A549 (cell line): ENCODE measurements at regions not wholly inside any gene's neighbourhood (a gene's known extent, or its start where the extent isn't known, plus 50 kb on each side); places are given as distances from the start of the nearest gene placed in this dataset.

Source experiments
- ATAC-seq, 2 experiments: fragments of 200-7000 bp in 1 of 2; fragments of >200 bp in 1 of 2; cut with Nextera tagmentation in 1 of 2; cut with Tn5 transposase in 1 of 2; 3 replicates each; pipeline versions ENCODE4 v1.8.0 to v1.9.1; 2018 to 2020; ENCODE audit warnings: mild to moderate bottlenecking in 1 of 2, moderate library complexity in 1 of 2
- CTCF ChIA-PET: fragments of 300-600 bp; sonication (Branson Sonifier 250); formaldehyde crosslinking; extraction: SDS; loops from one replicate; lab custom pipeline; 2021; ENCODE audit warnings: antibody characterized with exemption, inconsistent platforms; lab: Yijun Ruan, JAX
- POLR2A ChIA-PET: fragments of 350-600 bp; formaldehyde crosslinking; extraction: SDS; loops from one replicate; lab custom pipeline; 2021; ENCODE audit warnings: antibody characterized with exemption, inconsistent platforms; lab: Yijun Ruan, JAX
- DNase-seq, 2 experiments: peaks; one replicate each; pipeline versions ENCODE4 v3.0.0 to v3.0.0-alpha.2; 2011 to 2016; ENCODE audit warnings: low read depth in 1 of 2, low spot score in 1 of 2
- FAIRE-seq: peaks from 2 replicates; lab custom pipeline; 2011; peaks lifted over from hg19 to GRCh38; lab: Jason Lieb, UNC
- H3K27ac ChIP-seq, 2 experiments: fragments of >200 bp; sonication (Bioruptor Twin); formaldehyde crosslinking; 3 replicates each; pipeline ENCODE4 v1.5.1; 2016 to 2017
- H3K4me1 ChIP-seq: fragments of >200 bp; sonication (Bioruptor Twin); formaldehyde crosslinking; 3 replicates; pipeline ENCODE4 v1.6.1; 2016
- H3K4me2 ChIP-seq: fragments of >200 bp; sonication (Bioruptor Twin); formaldehyde crosslinking; 3 replicates; pipeline ENCODE4 v1.6.1; 2016
- H3K4me3 ChIP-seq: fragments of >200 bp; sonication (Bioruptor Twin); formaldehyde crosslinking; 3 replicates; pipeline ENCODE4 v1.5.1; 2016
- H3K9me3 ChIP-seq: fragments of >200 bp; sonication (Bioruptor Twin); formaldehyde crosslinking; 3 replicates; pipeline ENCODE4 v1.6.1; 2016
- CBX2 ChIP-seq: fragments of 200-600 bp; sonication (generic); IDR thresholded peaks from 2 replicates; pipeline ENCODE4 v1.6.1; 2016; ENCODE audit warnings: low read depth, mild to moderate bottlenecking, borderline replicate concordance
- CEBPB ChIP-seq, 2 experiments: fragments of >200 bp in 1 of 2; sonication (Bioruptor Twin) in 1 of 2; formaldehyde crosslinking in 1 of 2; IDR thresholded peaks; 2 replicates each; pipeline ENCODE4 v1.6.1; 2012 to 2016
- CHD2 ChIP-seq: fragments of 150-350 bp; IDR thresholded peaks from 2 replicates; pipeline ENCODE4 v1.6.1; 2014; ENCODE audit warnings: low read length; ENCODE audit not compliant: partially characterized antibody
- EHF ChIP-seq: fragments of 250-450 bp; sonication (Bioruptor Pico); IDR thresholded peaks from 2 replicates; pipeline ENCODE4 v1.5.0; 2020; ENCODE audit warnings: mild to moderate bottlenecking
- EHMT2 ChIP-seq: fragments of 200-600 bp; sonication (generic); IDR thresholded peaks from 2 replicates; pipeline ENCODE4 v1.6.1; 2016; ENCODE audit warnings: antibody characterized with exemption, low read depth, mild to moderate bottlenecking, moderate library complexity
- HOXA7 ChIP-seq: fragments of 250-450 bp; sonication (Bioruptor Pico); IDR thresholded peaks from 2 replicates; pipeline ENCODE4 v1.5.0; 2020; ENCODE audit warnings: mild to moderate bottlenecking, moderate library complexity
- JUN ChIP-seq, 2 experiments: fragments of >200 bp; sonication (Bioruptor Twin); formaldehyde crosslinking; IDR thresholded peaks; 2 replicates in 1 of 2; 3 replicates in 1 of 2; pipeline ENCODE4 v1.6.1; 2016 to 2017
- JUNB ChIP-seq: fragments of >200 bp; sonication (Bioruptor Twin); formaldehyde crosslinking; IDR thresholded peaks from 2 replicates; pipeline ENCODE4 v1.6.1; 2016
- RAD21 ChIP-seq, 2 experiments: fragments of >200 bp in 1 of 2; sonication (Bioruptor Twin) in 1 of 2; formaldehyde crosslinking in 1 of 2; IDR thresholded peaks in 1 of 2; conservative IDR thresholded peaks in 1 of 2; 2 replicates in 1 of 2; 3 replicates in 1 of 2; pipeline ENCODE4 v1.6.1; 2012 to 2018; ENCODE audit warnings: inconsistent platforms in 1 of 2
- RARB ChIP-seq: fragments of 250-450 bp; sonication (Bioruptor Pico); IDR thresholded peaks from 2 replicates; pipeline ENCODE4 v1.8.0; 2021; ENCODE audit warnings: mild to moderate bottlenecking, moderate library complexity
- RCOR1 ChIP-seq: fragments of 150-350 bp; IDR thresholded peaks from 2 replicates; pipeline ENCODE4 v1.6.1; 2014; ENCODE audit warnings: antibody characterized with exemption, low read length, low read depth
- RFX5 ChIP-seq: fragments of 450-650 bp; IDR thresholded peaks from 2 replicates; pipeline ENCODE4 v1.7.1; 2014; ENCODE audit warnings: antibody characterized with exemption, mild to moderate bottlenecking, moderate library complexity
- TP53 ChIP-seq: fragments of 250-450 bp; sonication (Bioruptor Pico); IDR thresholded peaks from 2 replicates; pipeline ENCODE4 v1.5.0; 2021; ENCODE audit warnings: mild to moderate bottlenecking, moderate library complexity
- ZC3H11A ChIP-seq: fragments of 450-650 bp; IDR thresholded peaks from 2 replicates; pipeline ENCODE4 v1.6.1; 2014; ENCODE audit warnings: antibody characterized with exemption, mild to moderate bottlenecking
- ZNF302 ChIP-seq: fragments of 250-450 bp; sonication (Bioruptor Pico); IDR thresholded peaks from 2 replicates; pipeline ENCODE4 v1.9.0; 2021; ENCODE audit warnings: inconsistent platforms, mild to moderate bottlenecking, moderate library complexity
- ZSCAN20 ChIP-seq: fragments of 250-450 bp; sonication (Bioruptor Pico); IDR thresholded peaks from 2 replicates; pipeline ENCODE4 v1.8.0; 2022; ENCODE audit warnings: mild to moderate bottlenecking, moderate library complexity
- WGBS: methylation state at CpG from one replicate; pipeline ENCODE4 v1.1.6; 2017; ENCODE audit errors: missing lambda C conversion rate; 5-methylcytosine and 5-hydroxymethylcytosine counted together
- TF ChIP-seq, protein P1 (sequence below): fragments of 200-600 bp; sonication (generic); IDR thresholded peaks from 2 replicates; pipeline ENCODE4 v1.6.1; 2016; ENCODE audit warnings: antibody characterized with exemption, mild to moderate bottlenecking, moderate library complexity
- TF ChIP-seq, protein P2 (sequence below): fragments of >200 bp; sonication (Bioruptor Twin); formaldehyde crosslinking; IDR thresholded peaks from 3 replicates; pipeline ENCODE4 v1.6.1; 2016
- TF ChIP-seq, protein P3 (sequence below): fragments of >200 bp; sonication (Bioruptor Twin); formaldehyde crosslinking; IDR thresholded peaks from 2 replicates; pipeline ENCODE4 v1.6.1; 2016
- TF ChIP-seq, protein P4 (sequence below): IDR thresholded peaks from 2 replicates; pipeline ENCODE4 v1.6.1; 2012

DNA sequence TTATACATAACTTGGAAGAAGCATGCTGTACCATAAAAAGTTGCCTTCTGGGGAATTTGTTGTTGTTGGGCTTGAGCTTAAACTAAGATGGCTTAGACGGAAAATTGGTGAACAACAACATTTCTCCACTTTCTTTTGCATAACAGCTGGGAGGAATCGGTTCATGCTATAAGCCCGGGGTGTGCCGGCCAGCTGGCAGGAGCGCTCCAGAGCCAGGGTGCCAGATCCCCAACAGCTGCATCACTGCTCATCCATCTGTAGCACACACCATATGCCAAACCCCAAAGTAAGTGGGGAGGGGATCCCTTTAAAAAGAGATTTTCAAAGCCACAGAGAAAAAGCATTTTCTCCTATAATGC is 419.5 kb upstream of the ARGLU1 start:
- Histone ChIP-seq H3K4me2 (no peak overlapping the region), H3K4me3 (no peak overlapping the region), H3K9me3 (no peaks in the 10 kb centered on the region), H3K27ac (no peak overlapping the region), H3K4me1 (no peaks in the 10 kb centered on the region)
- DNase-seq (no peak), ATAC-seq (no peak), FAIRE-seq (no peak)
- CTCF ChIA-PET: no interaction called here
- no peak for TF ChIP-seq RCOR1
- TF ChIP-seq JUNB: no peak
- TF ChIP-seq, protein P1, sequence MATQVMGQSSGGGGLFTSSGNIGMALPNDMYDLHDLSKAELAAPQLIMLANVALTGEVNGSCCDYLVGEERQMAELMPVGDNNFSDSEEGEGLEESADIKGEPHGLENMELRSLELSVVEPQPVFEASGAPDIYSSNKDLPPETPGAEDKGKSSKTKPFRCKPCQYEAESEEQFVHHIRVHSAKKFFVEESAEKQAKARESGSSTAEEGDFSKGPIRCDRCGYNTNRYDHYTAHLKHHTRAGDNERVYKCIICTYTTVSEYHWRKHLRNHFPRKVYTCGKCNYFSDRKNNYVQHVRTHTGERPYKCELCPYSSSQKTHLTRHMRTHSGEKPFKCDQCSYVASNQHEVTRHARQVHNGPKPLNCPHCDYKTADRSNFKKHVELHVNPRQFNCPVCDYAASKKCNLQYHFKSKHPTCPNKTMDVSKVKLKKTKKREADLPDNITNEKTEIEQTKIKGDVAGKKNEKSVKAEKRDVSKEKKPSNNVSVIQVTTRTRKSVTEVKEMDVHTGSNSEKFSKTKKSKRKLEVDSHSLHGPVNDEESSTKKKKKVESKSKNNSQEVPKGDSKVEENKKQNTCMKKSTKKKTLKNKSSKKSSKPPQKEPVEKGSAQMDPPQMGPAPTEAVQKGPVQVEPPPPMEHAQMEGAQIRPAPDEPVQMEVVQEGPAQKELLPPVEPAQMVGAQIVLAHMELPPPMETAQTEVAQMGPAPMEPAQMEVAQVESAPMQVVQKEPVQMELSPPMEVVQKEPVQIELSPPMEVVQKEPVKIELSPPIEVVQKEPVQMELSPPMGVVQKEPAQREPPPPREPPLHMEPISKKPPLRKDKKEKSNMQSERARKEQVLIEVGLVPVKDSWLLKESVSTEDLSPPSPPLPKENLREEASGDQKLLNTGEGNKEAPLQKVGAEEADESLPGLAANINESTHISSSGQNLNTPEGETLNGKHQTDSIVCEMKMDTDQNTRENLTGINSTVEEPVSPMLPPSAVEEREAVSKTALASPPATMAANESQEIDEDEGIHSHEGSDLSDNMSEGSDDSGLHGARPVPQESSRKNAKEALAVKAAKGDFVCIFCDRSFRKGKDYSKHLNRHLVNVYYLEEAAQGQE: no peak
- TF ChIP-seq, protein P2, sequence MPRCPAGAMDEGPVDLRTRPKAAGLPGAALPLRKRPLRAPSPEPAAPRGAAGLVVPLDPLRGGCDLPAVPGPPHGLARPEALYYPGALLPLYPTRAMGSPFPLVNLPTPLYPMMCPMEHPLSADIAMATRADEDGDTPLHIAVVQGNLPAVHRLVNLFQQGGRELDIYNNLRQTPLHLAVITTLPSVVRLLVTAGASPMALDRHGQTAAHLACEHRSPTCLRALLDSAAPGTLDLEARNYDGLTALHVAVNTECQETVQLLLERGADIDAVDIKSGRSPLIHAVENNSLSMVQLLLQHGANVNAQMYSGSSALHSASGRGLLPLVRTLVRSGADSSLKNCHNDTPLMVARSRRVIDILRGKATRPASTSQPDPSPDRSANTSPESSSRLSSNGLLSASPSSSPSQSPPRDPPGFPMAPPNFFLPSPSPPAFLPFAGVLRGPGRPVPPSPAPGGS: no peak
- no peak for TF ChIP-seq EHF
- TF ChIP-seq ZNF302 (CRISPR knock-in tag): no peak
- TF ChIP-seq ZSCAN20 (CRISPR knock-in tag): no peak
- TF ChIP-seq RFX5: no peak
- TF ChIP-seq RARB (CRISPR knock-in tag): no peak
- POLR2A ChIA-PET: no interaction called here
- WGBS: 29% methylated on average over 5 of the region's 5 CpGs

DNA sequence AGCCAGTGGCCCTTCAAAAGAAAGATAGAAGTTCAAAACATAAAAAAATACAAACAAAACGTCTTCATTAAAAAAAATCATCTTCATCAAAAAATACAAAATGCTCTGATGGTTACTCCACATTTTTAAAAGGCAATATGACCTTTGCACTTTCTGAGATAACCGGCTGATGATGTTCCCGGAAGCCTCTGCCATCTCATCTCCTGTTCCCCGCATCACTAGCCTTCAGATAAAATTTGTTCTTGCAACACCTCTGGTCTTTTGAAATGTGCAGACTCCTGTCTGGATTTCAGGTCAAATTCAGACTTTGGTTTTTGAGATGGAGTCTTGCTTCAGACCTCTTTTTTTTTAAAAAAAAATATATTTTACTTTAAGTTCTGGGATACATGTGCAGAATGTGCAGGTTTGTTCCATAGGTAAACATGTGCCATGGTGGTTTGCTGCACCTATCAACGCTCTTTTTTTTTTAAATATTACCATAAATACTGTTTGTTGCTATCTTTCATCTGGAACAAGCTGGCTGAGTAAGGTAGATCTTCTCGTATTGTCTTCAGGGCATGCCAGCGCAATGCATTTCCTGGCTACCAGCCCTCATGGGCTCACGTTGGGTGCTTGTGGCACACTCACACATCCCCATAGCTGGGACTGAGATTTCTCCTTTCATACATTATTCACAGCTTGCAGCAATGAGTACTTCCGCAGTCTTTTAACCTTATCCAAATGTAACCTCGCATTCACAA is 418.9 kb upstream of the ARGLU1 start:
- FAIRE-seq: no peak
- DNase-seq: no peak
- no peak for TF ChIP-seq EHMT2
- TF ChIP-seq RAD21 (conservative IDR thresholded peaks at IDR 0.05 in 1 of 2, IDR thresholded peaks at IDR 0.05 in 1 of 2): no peak
- no peak for TF ChIP-seq CHD2
- TF ChIP-seq JUNB: no peak
- TF ChIP-seq, protein P3, sequence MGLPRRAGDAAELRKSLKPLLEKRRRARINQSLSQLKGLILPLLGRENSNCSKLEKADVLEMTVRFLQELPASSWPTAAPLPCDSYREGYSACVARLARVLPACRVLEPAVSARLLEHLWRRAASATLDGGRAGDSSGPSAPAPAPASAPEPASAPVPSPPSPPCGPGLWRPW: no peak
- TF ChIP-seq TP53: no peak
- TF ChIP-seq ZC3H11A: no peak
- TF ChIP-seq, protein P4, sequence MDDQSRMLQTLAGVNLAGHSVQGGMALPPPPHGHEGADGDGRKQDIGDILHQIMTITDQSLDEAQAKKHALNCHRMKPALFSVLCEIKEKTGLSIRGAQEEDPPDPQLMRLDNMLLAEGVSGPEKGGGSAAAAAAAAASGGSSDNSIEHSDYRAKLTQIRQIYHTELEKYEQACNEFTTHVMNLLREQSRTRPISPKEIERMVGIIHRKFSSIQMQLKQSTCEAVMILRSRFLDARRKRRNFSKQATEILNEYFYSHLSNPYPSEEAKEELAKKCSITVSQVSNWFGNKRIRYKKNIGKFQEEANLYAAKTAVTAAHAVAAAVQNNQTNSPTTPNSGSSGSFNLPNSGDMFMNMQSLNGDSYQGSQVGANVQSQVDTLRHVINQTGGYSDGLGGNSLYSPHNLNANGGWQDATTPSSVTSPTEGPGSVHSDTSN: no peak
- TF ChIP-seq, protein P2: no peak
- TF ChIP-seq JUN (IDR thresholded peaks at IDR 0.05): no peak
- TF ChIP-seq CBX2: no peak
- TF ChIP-seq CEBPB (IDR thresholded peaks at IDR 0.05): no peak
- no peak for TF ChIP-seq HOXA7
- TF ChIP-seq, all 56 proteins: peak for 0
- no peak overlapping the region for H3K27ac ChIP-seq
- H3K9me3 ChIP-seq: no peaks in the 10 kb centered on the region
- WGBS: 39% methylated on average over 10 of the region's 10 CpGs
- CTCF ChIA-PET: no interaction called here
- H3K4me2 ChIP-seq: no peak overlapping the region
- no peaks in the 10 kb centered on the region for H3K4me1 ChIP-seq
- H3K4me3 ChIP-seq: no peak overlapping the region
- ATAC-seq: no peak
- POLR2A ChIA-PET: no interaction called here
